ENCODE measurements at regions not wholly inside any gene's neighbourhood (a gene's known extent, or its start where the extent isn't known, plus 50 kb on each side); places are given as distances from the start of the nearest gene placed in this dataset.

- H3K36me3 ChIP-seq, result no peaks in the 10 kb centered on the region
- TF ChIP-seq, protein P1, sequence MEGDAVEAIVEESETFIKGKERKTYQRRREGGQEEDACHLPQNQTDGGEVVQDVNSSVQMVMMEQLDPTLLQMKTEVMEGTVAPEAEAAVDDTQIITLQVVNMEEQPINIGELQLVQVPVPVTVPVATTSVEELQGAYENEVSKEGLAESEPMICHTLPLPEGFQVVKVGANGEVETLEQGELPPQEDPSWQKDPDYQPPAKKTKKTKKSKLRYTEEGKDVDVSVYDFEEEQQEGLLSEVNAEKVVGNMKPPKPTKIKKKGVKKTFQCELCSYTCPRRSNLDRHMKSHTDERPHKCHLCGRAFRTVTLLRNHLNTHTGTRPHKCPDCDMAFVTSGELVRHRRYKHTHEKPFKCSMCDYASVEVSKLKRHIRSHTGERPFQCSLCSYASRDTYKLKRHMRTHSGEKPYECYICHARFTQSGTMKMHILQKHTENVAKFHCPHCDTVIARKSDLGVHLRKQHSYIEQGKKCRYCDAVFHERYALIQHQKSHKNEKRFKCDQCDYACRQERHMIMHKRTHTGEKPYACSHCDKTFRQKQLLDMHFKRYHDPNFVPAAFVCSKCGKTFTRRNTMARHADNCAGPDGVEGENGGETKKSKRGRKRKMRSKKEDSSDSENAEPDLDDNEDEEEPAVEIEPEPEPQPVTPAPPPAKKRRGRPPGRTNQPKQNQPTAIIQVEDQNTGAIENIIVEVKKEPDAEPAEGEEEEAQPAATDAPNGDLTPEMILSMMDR (IDR thresholded peaks at IDR 0.05), result no peak
- no peak for TF ChIP-seq POLR2A (IDR thresholded peaks at IDR 0.05)
- no peak overlapping the region for H3K4me3 ChIP-seq
- no peaks in the 10 kb centered on the region for H3K27me3 ChIP-seq
- 84 to 95% (median 92%) methylated on average over 1 of the region's 1 CpG for WGBS, 4 donors
- no peak overlapping the region for H3K27ac ChIP-seq
- peaks cover 0 to 24% (median 0%) of the 10 kb centered on the region in 12 donors for H3K9me3 ChIP-seq
- H3K4me1 ChIP-seq, result no peaks in the 10 kb centered on the region
- no peak for ATAC-seq
- DNase-seq, result no peak
- intact Hi-C loops (cut with DNase I), result loop anchor here in 1 of 10 donors (5.0 kb wide), 1 partner anchor 267 kb away; no protein-coding TSS in a partner anchor
Observed at GRCh38 chr2:166625670-166626069, 131.6 kb upstream of the SCN7A start.

DNA sequence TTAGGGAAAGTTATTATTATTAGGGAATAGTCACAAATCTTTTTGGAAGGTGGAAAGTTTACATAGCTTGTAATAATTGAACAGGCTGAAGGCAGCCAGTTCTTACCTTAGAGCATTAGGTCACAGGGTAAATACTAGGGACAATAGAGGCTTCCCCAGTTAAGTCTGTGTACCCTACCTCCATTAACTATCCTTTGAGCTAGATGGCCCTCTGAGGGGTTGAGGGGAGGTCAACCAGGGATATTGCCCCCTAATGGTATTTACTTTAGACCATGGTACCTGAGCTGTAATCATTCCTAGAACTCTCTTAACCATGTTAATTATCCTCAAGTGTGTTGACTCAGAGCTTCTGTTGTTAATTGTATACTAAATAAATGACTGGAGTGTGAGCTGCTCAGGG lies 120.5 kb upstream of the SCN7A start:
- no peak overlapping the region for H3K4me3 ChIP-seq
- H3K36me3 ChIP-seq, result no peaks in the 10 kb centered on the region
- H3K27me3 ChIP-seq, result no peaks in the 10 kb centered on the region
- intact Hi-C loops (cut with DNase I), result no loop called here
- TF ChIP-seq POLR2A (IDR thresholded peaks at IDR 0.05), result no peak
- TF ChIP-seq, protein P1 (IDR thresholded peaks at IDR 0.05), result no peak
- no peak for ATAC-seq
- H3K27ac ChIP-seq, result no peak overlapping the region
- H3K9me3 ChIP-seq, result peaks cover 0 to 21% (median 5%) of the 10 kb centered on the region in 12 donors
- DNase-seq, result no peak
- H3K4me1 ChIP-seq, result no peaks in the 10 kb centered on the region

DNA sequence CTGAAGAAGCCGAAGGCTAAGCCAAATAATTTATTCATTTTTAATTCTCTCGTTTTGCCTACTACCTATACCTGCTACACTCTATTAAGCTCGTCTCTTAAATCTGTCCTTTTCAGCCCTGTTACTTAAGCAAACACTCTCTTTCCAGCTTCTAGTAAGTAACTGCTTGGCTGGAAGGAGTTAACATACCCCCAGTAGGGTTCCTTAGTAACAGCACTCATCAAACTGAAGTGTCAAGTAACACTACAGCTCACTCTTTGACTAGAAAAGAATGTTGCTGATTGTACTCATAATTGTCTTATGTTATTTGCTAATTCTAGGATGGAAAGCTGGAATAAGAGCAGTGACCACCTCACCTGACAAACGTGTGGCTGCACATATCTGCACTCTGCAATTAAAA lies 120.0 kb upstream of the SCN7A start:
- no peak for ATAC-seq
- no peak for TF ChIP-seq POLR2A (IDR thresholded peaks at IDR 0.05)
- TF ChIP-seq, protein P1 (IDR thresholded peaks at IDR 0.05), result no peak
- Histone ChIP-seq H3K9me3 (peaks cover 0 to 21% (median 5%) of the 10 kb centered on the region in 12 donors), H3K4me1 (no peaks in the 10 kb centered on the region), H3K4me3 (no peak overlapping the region), H3K27me3 (no peaks in the 10 kb centered on the region), H3K36me3 (no peaks in the 10 kb centered on the region), H3K27ac (no peak overlapping the region)
- intact Hi-C loops (cut with DNase I), result no loop called here
- WGBS, 4 donors, result 40 to 48% (median 43%) methylated on average over 4 of the region's 4 CpGs
- no peak for DNase-seq

DNA sequence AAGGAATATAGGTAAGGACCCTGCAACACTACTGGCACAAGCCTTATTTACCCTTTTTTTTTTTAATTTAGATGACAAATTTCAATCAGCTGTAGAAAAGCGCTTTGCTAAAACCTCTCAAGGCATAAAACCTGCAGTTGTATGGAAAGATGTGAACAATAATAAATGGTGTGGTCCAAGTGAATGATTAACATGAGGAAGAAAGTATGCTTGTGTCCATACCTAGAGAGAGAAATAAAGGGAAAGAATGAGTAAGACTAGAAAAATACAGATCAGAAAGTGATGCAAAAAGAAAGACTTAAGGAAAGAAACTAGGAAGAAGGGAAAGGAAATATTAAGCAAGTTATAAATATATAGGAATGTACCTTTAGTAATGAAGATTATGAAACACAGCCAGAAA lies 119.2 kb upstream of the SCN7A start:
- Histone ChIP-seq H3K4me1 (no peaks in the 10 kb centered on the region), H3K27me3 (no peaks in the 10 kb centered on the region), H3K27ac (no peak overlapping the region), H3K9me3 (peaks cover 0 to 21% (median 5%) of the 10 kb centered on the region in 12 donors), H3K36me3 (no peaks in the 10 kb centered on the region), H3K4me3 (no peak overlapping the region)
- intact Hi-C loops (cut with DNase I), result no loop called here
- whole genome bisulfite sequencing, 4 donors, result 89 to 97% (median 94%) methylated on average over 1 of the region's 1 CpG
- ATAC-seq (no peak), DNase-seq (no peak)
- TF ChIP-seq, protein P1 (IDR thresholded peaks at IDR 0.05), result no peak
- no peak for TF ChIP-seq POLR2A (IDR thresholded peaks at IDR 0.05)
